ENCODE measurements at regions not wholly inside any gene's neighbourhood (a gene's known extent, or its start where the extent isn't known, plus 50 kb on each side); places are given as distances from the start of the nearest gene placed in this dataset.

GRCh38 chr12:13592063-13592942 lies 389.1 kb downstream of the GRIN2B start:
- DNase-seq = peak; percentile 91

- peak; percentile 78 for DNase-seq
Measured at GRCh38 chr12:13591488-13591887, 389.9 kb downstream of the GRIN2B start.

GRCh38 chr12:13591059-13591458 lies 390.3 kb downstream of the GRIN2B start:
- peak; percentile 59 for DNase-seq

- DNase-seq = no peak
Measured at GRCh38 chr12:13588574-13588973, 392.0 kb downstream of the EMP1 start.

- no peak for DNase-seq
Measured at GRCh38 chr12:13587721-13588390, 391.3 kb downstream of the EMP1 start.

GRCh38 chr12:13586361-13586760 lies 389.8 kb downstream of the EMP1 start:
- DNase-seq = no peak

GRCh38 chr12:13584541-13584940 lies 388.0 kb downstream of the EMP1 start:
- peak; percentile 7 for DNase-seq

GRCh38 chr12:13583630-13584029 lies 387.1 kb downstream of the EMP1 start:
- DNase-seq = peak; percentile 40

GRCh38 chr12:13582421-13582820 lies 385.9 kb downstream of the EMP1 start:
- peak; percentile 29 for DNase-seq

- peak; percentile 32 for DNase-seq
Measured at GRCh38 chr12:13581031-13581430, 384.5 kb downstream of the EMP1 start.

GRCh38 chr12:13580206-13580605 lies 383.7 kb downstream of the EMP1 start:
- peak; percentile 8 for DNase-seq

- no peak for DNase-seq
Measured at GRCh38 chr12:13576935-13577500, 380.5 kb downstream of the EMP1 start.

GRCh38 chr12:13573698-13574321 lies 377.3 kb downstream of the EMP1 start:
- DNase-seq = peak; percentile 84

GRCh38 chr12:13571035-13571434 lies 374.5 kb downstream of the EMP1 start:
- no peak for DNase-seq

GRCh38 chr12:13570005-13570694 lies 373.6 kb downstream of the EMP1 start:
- DNase-seq = no peak

- no peak for DNase-seq
Measured at GRCh38 chr12:13566292-13566691, 369.8 kb downstream of the EMP1 start.

- DNase-seq = no peak
Measured at GRCh38 chr12:13564266-13564810, 367.8 kb downstream of the EMP1 start.

- no peak for DNase-seq
Measured at GRCh38 chr12:13563743-13564125, 367.2 kb downstream of the EMP1 start.

GRCh38 chr12:13562915-13563742 lies 366.6 kb downstream of the EMP1 start:
- DNase-seq = no peak

GRCh38 chr12:13561923-13562322 lies 365.4 kb downstream of the EMP1 start:
- DNase-seq = no peak

GRCh38 chr12:13559318-13559978 lies 362.9 kb downstream of the EMP1 start:
- no peak for DNase-seq
